Endothelial cell of umbilical vein (primary cell): ENCODE measurements at regions not wholly inside any gene's neighbourhood (a gene's known extent, or its start where the extent isn't known, plus 50 kb on each side); places are given as distances from the start of the nearest gene placed in this dataset.

ENCODE experiments used
- FOS ChIP-seq: IDR thresholded peaks from 2 replicates; pipeline ENCODE4 v1.6.1; 2011; ENCODE audit warnings: mild to moderate bottlenecking, low read length, moderate library complexity, borderline replicate concordance; ENCODE audit not compliant: insufficient read depth
- JUN ChIP-seq: IDR thresholded peaks from 2 replicates; pipeline ENCODE4 v1.6.1; 2011; ENCODE audit warnings: borderline replicate concordance, low read depth; ENCODE audit not compliant: insufficient read length, insufficient read depth
- TF ChIP-seq, protein P1 (sequence below): IDR thresholded peaks from 2 replicates; pipeline ENCODE4 v1.6.1; 2011; ENCODE audit not compliant: insufficient read depth, insufficient read length

DNA sequence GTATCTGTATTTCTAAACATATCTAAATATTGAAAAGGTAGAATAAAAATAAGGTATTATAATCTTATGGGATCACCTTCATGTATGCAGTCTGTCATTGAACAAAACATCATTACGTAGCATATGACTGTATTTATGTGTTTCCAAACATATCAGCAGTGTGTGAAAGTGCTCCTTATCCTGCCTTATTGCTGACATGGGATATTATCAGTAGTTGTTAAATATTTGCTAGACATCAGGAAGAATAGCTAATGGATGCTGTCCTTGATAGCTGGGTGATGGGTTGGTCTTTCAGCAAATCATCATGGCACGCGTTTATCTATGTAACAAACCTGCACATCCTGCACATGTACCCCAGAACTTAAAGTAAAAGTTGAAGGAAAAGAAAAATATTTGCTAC lies 59.1 kb upstream of the FAM20A start:
- TF ChIP-seq, protein P1, sequence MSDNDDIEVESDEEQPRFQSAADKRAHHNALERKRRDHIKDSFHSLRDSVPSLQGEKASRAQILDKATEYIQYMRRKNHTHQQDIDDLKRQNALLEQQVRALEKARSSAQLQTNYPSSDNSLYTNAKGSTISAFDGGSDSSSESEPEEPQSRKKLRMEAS = no peak
- TF ChIP-seq JUN (no peak), FOS (no peak)
